HepG2 (cell line): ENCODE measurements at regions not wholly inside any gene's neighbourhood (a gene's known extent, or its start where the extent isn't known, plus 50 kb on each side); places are given as distances from the start of the nearest gene placed in this dataset.

Source experiments
- ATAC-seq: fragments of 200-7000 bp; cut with Tn5 transposase; 3 replicates; pipeline ENCODE4 v1.9.1; 2020; ENCODE audit warnings: mild to moderate bottlenecking, moderate library complexity
- BruUV-seq: library from RNA; stranded (reverse); fragments of 400-500 nt; replicated peaks from 2 replicates; lab custom pipeline; 2021; lab: Mats Ljungman, UMichigan
- CTCF ChIA-PET: fragments of 300-600 bp; formaldehyde crosslinking; extraction: SDS; loops from one replicate; lab custom pipeline; 2021; ENCODE audit warnings: low total read pairs, inconsistent platforms, low intra/inter-chr PET ratio; lab: Yijun Ruan, JAX
- POLR2A ChIA-PET: fragments of 350-600 bp; sonication (Branson Sonifier 250); formaldehyde crosslinking; loops from one replicate; lab custom pipeline; 2020; ENCODE audit warnings: antibody characterized with exemption, inconsistent platforms; lab: Yijun Ruan, JAX
- DNase-seq: peaks from one replicate; pipeline ENCODE4 v3.0.0-alpha.2; 2015; ENCODE audit warnings: low spot score
- FAIRE-seq: peaks from 3 replicates; lab custom pipeline; 2011; peaks lifted over from hg19 to GRCh38; lab: Jason Lieb, UNC
- H2AFZ ChIP-seq: one replicate; pipeline ENCODE4 v1.6.1; 2011; ENCODE audit warnings: low read length, inconsistent platforms
- H3K27ac ChIP-seq: fragments of 300-600 bp; 3 replicates; pipeline ENCODE4 v1.8.0; 2011; ENCODE audit warnings: mixed run types, mild to moderate bottlenecking, mixed read lengths, low read length, inconsistent platforms; ENCODE audit not compliant: insufficient read depth; ENCODE audit errors: extremely low read length
- H3K27me3 ChIP-seq, 2 experiments: fragments of 200-600 bp in 1 of 2; 2 replicates in 1 of 2; 3 replicates in 1 of 2; pipeline versions ENCODE4 v1.6.0 to v1.8.0; 2011; ENCODE audit warnings: low read length in 2 of 2, mild to moderate bottlenecking in 2 of 2, moderate library complexity in 2 of 2, inconsistent platforms in 1 of 2; ENCODE audit not compliant: insufficient read depth in 2 of 2, control insufficient read depth in 1 of 2
- H3K36me3 ChIP-seq, 2 experiments: fragments of 200-600 bp in 1 of 2; replicated peaks in 1 of 2; 2 replicates in 1 of 2; 3 replicates in 1 of 2; pipeline versions ENCODE4 v1.5.1 to v1.8.0; 2011; ENCODE audit warnings: low read length in 2 of 2, inconsistent platforms in 1 of 2; ENCODE audit not compliant: insufficient read depth in 2 of 2, control insufficient read depth in 1 of 2
- H3K4me1 ChIP-seq: 2 replicates; pipeline ENCODE4 v1.5.1; 2012; ENCODE audit warnings: low read length, inconsistent platforms; ENCODE audit not compliant: insufficient read depth
- H3K4me2 ChIP-seq: 2 replicates; pipeline ENCODE4 v1.6.0; 2011; ENCODE audit warnings: low read depth, low read length, inconsistent platforms
- H3K4me3 ChIP-seq, 3 experiments: fragments of 200-600 bp in 1 of 3; sonication (generic), shearing (Covaris generic) in 1 of 3; replicated peaks in 1 of 3; 2 replicates each; pipeline ENCODE4 v1.5.1; 2011 to 2016; ENCODE audit warnings: low read length in 3 of 3, inconsistent platforms in 2 of 3, low read depth in 2 of 3, mild to moderate bottlenecking in 2 of 3, control low read depth in 1 of 3, mixed read lengths in 1 of 3; ENCODE audit not compliant: insufficient read depth in 1 of 3
- H3K79me2 ChIP-seq: one replicate; pipeline ENCODE4 v1.6.1; 2011; ENCODE audit warnings: low read length, inconsistent platforms; ENCODE audit not compliant: insufficient read depth
- H3K9ac ChIP-seq: 2 replicates; pipeline ENCODE4 v1.6.0; 2011; ENCODE audit warnings: mild to moderate bottlenecking, low read depth, low read length, inconsistent platforms; ENCODE audit not compliant: insufficient read depth
- H3K9me3 ChIP-seq: 2 replicates; pipeline ENCODE4 v1.5.1; 2012; ENCODE audit warnings: mild to moderate bottlenecking, low read length
- H4K20me1 ChIP-seq: 2 replicates; pipeline ENCODE4 v1.6.0; 2011; ENCODE audit warnings: inconsistent platforms, mild to moderate bottlenecking, low read length, moderate library complexity; ENCODE audit not compliant: insufficient read depth
- AGO2 ChIP-seq: fragments of 200-400 bp; formaldehyde crosslinking; optimal IDR thresholded peaks from 2 replicates; pipeline ENCODE3; 2017; ENCODE audit warnings: mild to moderate bottlenecking, low read depth, low read length, moderate library complexity
- CREM ChIP-seq, 2 experiments: sonication (generic) in 1 of 2; formaldehyde crosslinking in 1 of 2; IDR thresholded peaks; 2 replicates each; pipeline versions ENCODE4 v1.4.0 to v1.6.1; 2016 to 2020; ENCODE audit warnings: antibody characterized with exemption in 1 of 2, mild to moderate bottlenecking in 1 of 2, missing genetic modification reagents in 1 of 2
- HOXA3 ChIP-seq: sonication (generic); formaldehyde crosslinking; IDR thresholded peaks from 2 replicates; pipeline ENCODE4 v1.5.0; 2020; ENCODE audit warnings: missing genetic modification reagents
- NR2F2 ChIP-seq: IDR thresholded peaks from 2 replicates; pipeline ENCODE4 v1.6.1; 2012; ENCODE audit warnings: low read depth, inconsistent platforms, borderline replicate concordance
- POLR2G ChIP-seq: fragments of 200-400 bp; formaldehyde crosslinking; IDR thresholded peaks from 2 replicates; pipeline ENCODE4 v1.6.1; 2018; ENCODE audit warnings: mild to moderate bottlenecking, low read depth, low read length, moderate library complexity
- PRDM15 ChIP-seq: sonication (generic); formaldehyde crosslinking; IDR thresholded peaks from 2 replicates; pipeline ENCODE4 v1.4.0; 2020; ENCODE audit warnings: missing genetic modification reagents
- SALL2 ChIP-seq: sonication (generic); formaldehyde crosslinking; IDR thresholded peaks from 2 replicates; pipeline ENCODE4 v1.8.1; 2023; ENCODE audit warnings: mild to moderate bottlenecking, missing genetic modification reagents, inconsistent platforms
- TRIM24 ChIP-seq: sonication (generic); formaldehyde crosslinking; IDR thresholded peaks from 2 replicates; pipeline ENCODE4 v1.8.0; 2022; ENCODE audit warnings: mild to moderate bottlenecking, missing genetic modification reagents
- ZBTB42 ChIP-seq: sonication (generic); formaldehyde crosslinking; IDR thresholded peaks from 2 replicates; pipeline ENCODE4 v1.5.0; 2020; ENCODE audit warnings: mild to moderate bottlenecking, missing genetic modification reagents
- ZFP41 ChIP-seq: sonication (generic); formaldehyde crosslinking; IDR thresholded peaks from 2 replicates; pipeline ENCODE4 v1.4.0; 2020; ENCODE audit warnings: mild to moderate bottlenecking, missing genetic modification reagents, borderline replicate concordance
- ZFP91 ChIP-seq: sonication (generic); formaldehyde crosslinking; IDR thresholded peaks from 2 replicates; pipeline ENCODE4 v1.9.0; 2022; ENCODE audit warnings: missing genetic modification reagents, mild to moderate bottlenecking, borderline replicate concordance
- ZNF691 ChIP-seq: sonication (generic); formaldehyde crosslinking; IDR thresholded peaks from 2 replicates; pipeline ENCODE4 v1.4.0; 2020; ENCODE audit warnings: missing genetic modification reagents, low read depth, mild to moderate bottlenecking, borderline replicate concordance
- WGBS: methylation state at CpG from one replicate; pipeline ENCODE4 v1.1.6; 2017; ENCODE audit warnings: low lambda C conversion rate; 5-methylcytosine and 5-hydroxymethylcytosine counted together
- in situ Hi-C: cut with HindIII; loops from 2 replicates; pipeline ENCODE4 v1.10.0; 2017; ENCODE audit warnings: low pct_unique_long_range_greater_than_20kb; ENCODE audit not compliant: extremely low pct_ligation_motif_present
- intact Hi-C: fragments of 100-400 bp; cut with micrococcal nuclease; formaldehyde crosslinking; loops from one replicate; pipeline ENCODE4 v1.10.0; 2022; ENCODE audit not compliant: unreplicated experiment

- H2AFZ ChIP-seq: no peak overlapping the region
- in situ Hi-C loops: no loop called here
- H3K4me2 ChIP-seq: no peak overlapping the region
- ATAC-seq (no peak), DNase-seq (no peak), FAIRE-seq (no peak)
- 51% methylated on average over 12 of the region's 12 CpGs for WGBS
- intact Hi-C loops: no loop called here
- POLR2A ChIA-PET: no interaction called here
- H3K36me3 ChIP-seq: no peaks in the 10 kb centered on the region
- CTCF ChIA-PET: no interaction called here
- no TSS peak for BruUV-seq
- H3K9me3 ChIP-seq: no peaks in the 10 kb centered on the region
- no peak for TF ChIP-seq ZFP91 (CRISPR knock-in tag)
- TF ChIP-seq PRDM15 (CRISPR knock-in tag): no peak
- TF ChIP-seq HOXA3 (CRISPR knock-in tag): no peak
- no peak for TF ChIP-seq NR2F2
- TF ChIP-seq ZBTB42 (CRISPR knock-in tag): no peak
- no peak for TF ChIP-seq SALL2 (CRISPR knock-in tag)
- TF ChIP-seq TRIM24: no peak
- no peak for TF ChIP-seq POLR2G
- TF ChIP-seq ZFP41: no peak
- no peak for TF ChIP-seq CREM (IDR thresholded peaks at IDR 0.05)
- TF ChIP-seq CREM (CRISPR knock-in tag; IDR thresholded peaks at IDR 0.05): no peak
- no peak for TF ChIP-seq AGO2
- no peak for TF ChIP-seq ZNF691 (CRISPR knock-in tag)
- H3K79me2 ChIP-seq: no peaks in the 10 kb centered on the region
- H3K27me3 ChIP-seq: peaks cover 19 to 89% of the 10 kb centered on the region in 2 experiments
- H4K20me1 ChIP-seq: no peaks in the 10 kb centered on the region
- H3K4me1 ChIP-seq: peaks cover 17% of the 10 kb centered on the region
- no peak overlapping the region for H3K27ac ChIP-seq
- H3K4me3 ChIP-seq: no peak overlapping the region
- no peak overlapping the region for H3K9ac ChIP-seq
Observed at GRCh38 chr2:9755638-9756037, 87.6 kb upstream of the TAF1B start.
